IMR-90 (cell line): ENCODE measurements at regions not wholly inside any gene's neighbourhood (a gene's known extent, or its start where the extent isn't known, plus 50 kb on each side); places are given as distances from the start of the nearest gene placed in this dataset.
"Not testable (repeated sequence)": the region's sequence is repeated elsewhere in the genome, so short reads cannot be mapped to it uniquely, and the experiment has no call there.

Source experiments
- ATAC-seq: fragments of 200-7000 bp; cut with Tn5 transposase; 2 replicates; pipeline ENCODE4 v1.9.1; 2020; ENCODE audit warnings: low read depth, mild to moderate bottlenecking, moderate library complexity
- BruUV-seq: library from RNA; stranded (reverse); fragments of 400-500 nt; replicated peaks from 2 replicates; lab custom pipeline; 2021; lab: Mats Ljungman, UMichigan
- CTCF ChIA-PET: fragments of 300-600 bp; formaldehyde crosslinking; extraction: SDS; loops from one replicate; lab custom pipeline; 2021; ENCODE audit warnings: antibody characterized with exemption; lab: Yijun Ruan, JAX
- POLR2A ChIA-PET: fragments of 300-600 bp; sonication (Branson Sonifier 250); formaldehyde crosslinking; loops from one replicate; lab custom pipeline; 2022; ENCODE audit warnings: antibody characterized with exemption; ENCODE audit not compliant: unreplicated experiment; lab: Charles Lee
- DNase-seq: peaks from one replicate; pipeline ENCODE4 v3.0.0; 2013
- H2AFZ ChIP-seq: replicated peaks from 2 replicates; pipeline ENCODE3; 2013; ENCODE audit warnings: low read length, mild to moderate bottlenecking; ENCODE audit not compliant: poor library complexity
- H2AK5ac ChIP-seq: 2 replicates; pipeline ENCODE4 v1.6.1; 2013; ENCODE audit warnings: low read depth, low read length, inconsistent platforms
- H2AK9ac ChIP-seq: replicated peaks from 2 replicates; pipeline ENCODE3; 2013; ENCODE audit warnings: mild to moderate bottlenecking, low read depth, low read length, moderate library complexity; ENCODE audit not compliant: poor library complexity
- H2BK120ac ChIP-seq: 2 replicates; pipeline ENCODE4 v1.6.1; 2013; ENCODE audit warnings: low read depth, low read length, inconsistent platforms
- H2BK15ac ChIP-seq: 3 replicates; pipeline ENCODE4 v1.6.1; 2013; ENCODE audit warnings: low read depth, low read length, inconsistent platforms
- H2BK20ac ChIP-seq: 2 replicates; pipeline ENCODE4 v1.6.1; 2013; ENCODE audit warnings: low read depth, mild to moderate bottlenecking, inconsistent platforms, low read length, moderate library complexity
- H2BK5ac ChIP-seq: 2 replicates; pipeline ENCODE4 v1.6.1; 2013; ENCODE audit warnings: mild to moderate bottlenecking, low read depth, low read length, inconsistent platforms; ENCODE audit not compliant: poor library complexity, severe bottlenecking
- H3K14ac ChIP-seq: replicated peaks from 2 replicates; pipeline ENCODE4 v1.6.1; 2013; ENCODE audit warnings: low read depth, low read length, inconsistent platforms
- H3K18ac ChIP-seq: 2 replicates; pipeline ENCODE4 v1.6.1; 2013; ENCODE audit warnings: low read depth, low read length, control low read depth
- H3K23ac ChIP-seq: 2 replicates; pipeline ENCODE4 v1.6.1; 2013; ENCODE audit warnings: low read depth, low read length, inconsistent platforms
- H3K27ac ChIP-seq: 2 replicates; pipeline ENCODE4 v1.5.1; 2013; ENCODE audit warnings: mild to moderate bottlenecking, control low read depth, low read length; ENCODE audit not compliant: insufficient read depth
- H3K27me3 ChIP-seq: 2 replicates; pipeline ENCODE4 v1.6.1; 2013; ENCODE audit warnings: low read length; ENCODE audit not compliant: control insufficient read depth, insufficient read depth
- H3K36me3 ChIP-seq: 2 replicates; pipeline ENCODE4 v1.6.1; 2013; ENCODE audit warnings: low read length, mixed read lengths; ENCODE audit not compliant: control insufficient read depth, insufficient read depth
- H3K4ac ChIP-seq: 2 replicates; pipeline ENCODE4 v1.6.1; 2013; ENCODE audit warnings: low read depth, low read length, inconsistent platforms
- H3K4me1 ChIP-seq: 2 replicates; pipeline ENCODE4 v1.6.1; 2013; ENCODE audit warnings: low read length, mixed read lengths; ENCODE audit not compliant: control insufficient read depth, insufficient read depth
- H3K4me2 ChIP-seq: 2 replicates; pipeline ENCODE4 v1.6.1; 2013; ENCODE audit warnings: low read depth, mild to moderate bottlenecking, control low read depth, low read length, moderate library complexity
- H3K4me3 ChIP-seq: 2 replicates; pipeline ENCODE4 v1.5.1; 2013; ENCODE audit warnings: low read depth, mild to moderate bottlenecking, control low read depth, low read length, moderate library complexity; ENCODE audit not compliant: insufficient read depth
- H3K56ac ChIP-seq: 2 replicates; pipeline ENCODE4 v1.6.1; 2013; ENCODE audit warnings: low read length, inconsistent platforms; ENCODE audit not compliant: insufficient read depth; ENCODE audit errors: extremely low read depth
- H3K79me1 ChIP-seq, 2 experiments: 2 replicates each; pipeline ENCODE4 v1.6.1; 2013; ENCODE audit warnings: low read length in 2 of 2, inconsistent platforms in 1 of 2, low read depth in 1 of 2
- H3K9ac ChIP-seq: 2 replicates; pipeline ENCODE4 v1.6.1; 2013; ENCODE audit warnings: low read depth, low read length, control low read depth
- H3K9me1 ChIP-seq: 2 replicates; pipeline ENCODE4 v1.6.1; 2013; ENCODE audit warnings: low read length, inconsistent platforms; ENCODE audit not compliant: insufficient read depth
- H3K9me3 ChIP-seq: 2 replicates; pipeline ENCODE4 v1.6.1; 2013; ENCODE audit warnings: low read length; ENCODE audit not compliant: control insufficient read depth, insufficient read depth
- H4K20me1 ChIP-seq: 2 replicates; pipeline ENCODE4 v1.6.1; 2013; ENCODE audit warnings: low read length, inconsistent platforms; ENCODE audit not compliant: insufficient read depth
- H4K5ac ChIP-seq: 2 replicates; pipeline ENCODE4 v1.6.1; 2013; ENCODE audit warnings: mild to moderate bottlenecking, low read depth, low read length, control low read depth
- H4K8ac ChIP-seq, 2 experiments: 2 replicates each; pipeline ENCODE4 v1.6.1; 2013; ENCODE audit warnings: low read depth in 2 of 2, low read length in 2 of 2, control low read depth in 1 of 2, inconsistent platforms in 1 of 2
- H4K91ac ChIP-seq: 2 replicates; pipeline ENCODE4 v1.6.1; 2013; ENCODE audit warnings: low read depth, low read length, inconsistent platforms; ENCODE audit not compliant: insufficient read depth
- WGBS, 2 experiments: methylation state at CpG; one replicate each; pipeline versions ENCODE4 v1.1.5 to v1.1.7; 2013; ENCODE audit warnings: missing lambda C conversion rate in 2 of 2; ENCODE audit not compliant: insufficient read length in 1 of 2; ENCODE audit errors: extremely low coverage in 2 of 2; 5-methylcytosine and 5-hydroxymethylcytosine counted together
- dilution Hi-C: fragments of 300-500 bp; cut with HindIII; formaldehyde crosslinking; loops from one replicate; pipeline ENCODE4 v1.14.3; 2018; ENCODE audit warnings: low sequenced_read_pairs; ENCODE audit not compliant: unreplicated experiment
- in situ Hi-C: fragments of 300-500 bp; cut with MboI; formaldehyde crosslinking; loops from 3 replicates; pipeline ENCODE4 v1.14.3; 2019; ENCODE audit warnings: low sequenced_read_pairs, inconsistent platforms, mixed read lengths
- intact Hi-C: fragments of 100-400 bp; cut with micrococcal nuclease; formaldehyde crosslinking; loops from 2 replicates; pipeline ENCODE4 v1.10.0; 2022

- DNase-seq, H2AK5ac ChIP-seq, H2BK5ac ChIP-seq, H3K9me1 ChIP-seq, BruUV-seq, H2AFZ ChIP-seq, H3K18ac ChIP-seq, H3K56ac ChIP-seq, H3K14ac ChIP-seq, H3K27me3 ChIP-seq, H2BK15ac ChIP-seq, in situ Hi-C loops, H3K4me2 ChIP-seq, H3K27ac ChIP-seq, intact Hi-C loops, H4K8ac ChIP-seq, H3K4ac ChIP-seq, H4K5ac ChIP-seq, H3K36me3 ChIP-seq, H4K20me1 ChIP-seq, H3K9ac ChIP-seq, dilution Hi-C loops, CTCF ChIA-PET, POLR2A ChIA-PET, H3K23ac ChIP-seq, H4K91ac ChIP-seq, H3K4me1 ChIP-seq, H3K79me1 ChIP-seq, H3K4me3 ChIP-seq, H2BK20ac ChIP-seq, ATAC-seq, H2BK120ac ChIP-seq, H2AK9ac ChIP-seq: not testable (repeated sequence)
- no CpG with 5 or more reads among the region's 2 CpGs for WGBS, 2 experiments
- peaks cover 12% of the 10 kb centered on the region for H3K9me3 ChIP-seq
Measured at GRCh38 chr18:1857281-1857680, 714.0 kb downstream of the METTL4 start.
